Activated T-cell treated with anti-CD3 and anti-CD28 coated beads, Interleukin-2, amount 50 U/mL, for 48 hours (primary cell): ENCODE measurements at regions not wholly inside any gene's neighbourhood (a gene's known extent, or its start where the extent isn't known, plus 50 kb on each side); places are given as distances from the start of the nearest gene placed in this dataset.

Source experiments
- DNase-seq, 2 experiments: peaks; one replicate each; pipeline ENCODE4 v3.0.0-alpha.2; 2020

- no peak for DNase-seq
These were observed 392.7 kb upstream of the NFE2L3 start for GRCh38 chr7:25759286-25759685.

DNA sequence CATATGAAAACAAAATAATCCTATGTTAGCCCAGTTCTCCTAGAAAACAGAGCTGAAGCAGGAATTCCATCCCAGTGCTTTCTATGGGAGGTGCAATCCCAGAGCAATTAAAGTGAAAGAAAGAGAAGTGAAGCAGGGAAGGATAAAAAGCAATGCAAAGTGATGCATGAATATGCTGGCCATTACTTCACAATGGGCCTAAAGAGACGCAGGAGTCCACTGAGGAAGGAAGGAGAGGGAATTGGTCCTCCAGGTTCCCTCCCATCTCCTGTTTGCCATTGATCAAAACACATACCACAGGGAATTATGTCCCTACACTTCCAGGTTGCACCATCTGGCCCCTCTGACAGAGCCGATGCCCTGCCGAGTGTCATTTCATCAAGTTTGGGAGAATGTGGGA, 392.2 kb upstream of the NFE2L3 start:
- no peak for DNase-seq

- no peak for DNase-seq
These were observed 389.2 kb upstream of the NFE2L3 start for GRCh38 chr7:25762511-25763462.

DNA sequence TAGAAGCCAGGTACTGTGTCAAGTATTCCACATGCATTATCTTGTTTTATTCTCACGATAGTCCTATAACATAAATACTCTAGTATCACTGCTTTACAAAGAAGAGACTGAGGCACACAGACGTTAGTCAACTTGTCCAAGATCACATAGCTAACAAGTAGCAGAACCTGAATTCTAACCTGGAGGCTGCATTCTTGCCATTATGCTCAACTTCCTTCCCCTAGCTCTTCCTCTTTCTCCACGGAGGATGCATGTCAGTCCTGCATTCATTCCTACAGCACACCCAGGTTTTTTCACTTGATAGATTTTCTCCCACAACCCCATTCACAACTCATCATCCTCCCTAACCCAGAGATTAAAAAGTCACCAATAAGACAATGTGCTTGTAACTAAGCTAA, 388.5 kb upstream of the NFE2L3 start:
- DNase-seq = no peak

DNA sequence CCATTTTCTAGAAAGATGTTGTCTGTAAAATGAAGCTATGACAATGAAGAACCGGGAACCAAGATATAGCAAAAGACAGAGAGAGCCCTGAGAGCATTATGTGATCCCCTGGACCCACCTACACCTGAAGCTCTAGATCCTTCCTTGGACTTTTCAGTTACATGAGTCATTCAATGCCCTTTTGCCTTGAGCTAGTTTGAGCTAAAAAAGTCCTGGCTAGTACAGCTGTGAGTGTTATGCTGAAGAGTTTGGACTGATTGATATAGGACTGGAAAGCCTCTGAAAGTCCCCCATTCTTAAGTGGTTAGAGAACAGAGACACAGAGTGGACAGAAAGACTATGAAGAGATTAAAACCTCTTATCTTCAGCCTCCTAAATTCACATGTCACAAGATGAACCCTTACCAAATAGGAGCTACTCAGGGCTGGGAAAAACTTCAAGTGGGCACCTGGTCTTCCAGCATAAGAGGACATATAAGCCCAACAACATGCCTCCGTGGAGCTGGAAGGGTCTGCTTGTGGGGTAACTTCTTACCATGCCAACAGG, 386.8 kb upstream of the NFE2L3 start:
- DNase-seq = no peak

GRCh38 chr7:25770235-25770634, 381.8 kb upstream of the NFE2L3 start:
- DNase-seq = no peak

GRCh38 chr7:25770670-25771069, 381.3 kb upstream of the NFE2L3 start:
- DNase-seq = no peak

DNA sequence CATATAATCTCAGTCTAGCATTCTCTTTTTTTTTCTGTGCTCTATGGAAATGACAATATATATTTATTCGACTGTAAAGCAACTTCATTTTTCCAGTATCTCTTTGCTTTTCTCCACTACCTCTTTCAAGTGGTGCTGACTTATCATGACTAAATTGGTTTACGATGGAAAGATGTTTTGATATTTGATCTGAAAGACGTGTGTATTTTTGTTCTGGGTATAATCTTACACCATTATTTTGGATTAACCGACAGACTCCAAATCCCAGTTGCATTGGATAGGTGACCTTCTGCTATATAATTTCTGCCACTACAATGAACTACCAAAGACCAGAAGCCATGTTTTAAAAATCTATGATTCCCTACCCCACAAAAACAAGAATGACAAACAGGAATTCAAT, 380.5 kb upstream of the NFE2L3 start:
- DNase-seq = no peak

GRCh38 chr7:25772802-25773201, 379.2 kb upstream of the NFE2L3 start:
- DNase-seq = no peak

DNA sequence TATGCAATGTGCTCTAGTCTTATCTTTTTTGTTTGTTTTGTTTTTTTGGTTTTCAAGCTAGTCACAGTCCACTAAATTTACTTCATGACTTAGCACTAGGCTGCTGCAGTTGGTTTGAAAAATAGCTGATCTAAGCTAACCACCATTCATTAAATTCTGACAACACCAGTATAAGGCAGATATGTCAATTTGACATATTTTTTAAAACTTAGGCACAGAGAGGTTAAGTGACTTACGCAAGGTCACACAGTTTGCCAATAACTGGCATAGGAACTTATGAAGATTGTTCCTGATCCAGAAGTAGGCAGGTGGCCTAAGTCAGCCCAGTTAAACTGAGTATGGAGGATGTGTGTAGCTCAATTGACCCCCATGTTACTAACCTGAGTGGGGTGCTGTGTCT, 377.3 kb upstream of the NFE2L3 start:
- no peak for DNase-seq

DNA sequence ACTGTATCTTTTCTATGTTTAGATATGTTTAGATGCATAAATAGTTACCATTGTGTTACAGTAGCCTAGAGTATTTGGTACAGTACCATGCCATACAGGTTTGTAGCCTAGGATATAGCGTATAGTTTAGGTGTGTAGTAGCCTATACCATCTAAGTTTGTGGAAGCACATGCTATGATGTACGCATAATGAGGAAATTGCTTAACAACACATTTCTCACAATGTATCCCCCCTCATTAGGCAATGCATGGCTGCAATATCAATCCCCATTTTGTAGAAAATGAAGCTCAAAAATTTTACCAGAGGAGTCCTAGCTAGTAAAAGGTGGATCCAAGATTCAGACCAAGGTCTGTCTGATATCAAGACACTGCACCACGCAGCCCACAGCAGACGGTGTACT, 376.4 kb upstream of the NFE2L3 start:
- DNase-seq = no peak

- DNase-seq = no peak
These were observed 375.8 kb upstream of the NFE2L3 start for GRCh38 chr7:25775999-25776743.

DNA sequence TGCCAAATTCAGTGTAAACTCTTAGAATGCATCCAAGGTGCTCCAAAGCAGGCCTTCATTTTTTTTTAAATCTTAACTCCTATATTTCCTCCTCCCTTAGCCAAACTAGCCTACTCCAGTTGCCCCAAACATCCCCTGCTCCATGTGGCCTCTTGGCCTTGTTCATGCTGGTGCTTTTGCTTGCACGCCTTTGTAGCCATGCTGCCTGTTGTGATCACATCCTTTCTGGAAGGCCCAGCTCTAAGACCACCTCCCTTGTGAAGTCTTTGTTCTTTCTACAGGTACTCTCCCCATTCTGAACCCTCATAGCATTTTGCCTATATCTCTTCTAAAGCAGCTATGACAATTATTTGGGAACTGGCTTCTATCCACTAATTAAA, 375.3 kb upstream of the NFE2L3 start:
- no peak for DNase-seq

DNA sequence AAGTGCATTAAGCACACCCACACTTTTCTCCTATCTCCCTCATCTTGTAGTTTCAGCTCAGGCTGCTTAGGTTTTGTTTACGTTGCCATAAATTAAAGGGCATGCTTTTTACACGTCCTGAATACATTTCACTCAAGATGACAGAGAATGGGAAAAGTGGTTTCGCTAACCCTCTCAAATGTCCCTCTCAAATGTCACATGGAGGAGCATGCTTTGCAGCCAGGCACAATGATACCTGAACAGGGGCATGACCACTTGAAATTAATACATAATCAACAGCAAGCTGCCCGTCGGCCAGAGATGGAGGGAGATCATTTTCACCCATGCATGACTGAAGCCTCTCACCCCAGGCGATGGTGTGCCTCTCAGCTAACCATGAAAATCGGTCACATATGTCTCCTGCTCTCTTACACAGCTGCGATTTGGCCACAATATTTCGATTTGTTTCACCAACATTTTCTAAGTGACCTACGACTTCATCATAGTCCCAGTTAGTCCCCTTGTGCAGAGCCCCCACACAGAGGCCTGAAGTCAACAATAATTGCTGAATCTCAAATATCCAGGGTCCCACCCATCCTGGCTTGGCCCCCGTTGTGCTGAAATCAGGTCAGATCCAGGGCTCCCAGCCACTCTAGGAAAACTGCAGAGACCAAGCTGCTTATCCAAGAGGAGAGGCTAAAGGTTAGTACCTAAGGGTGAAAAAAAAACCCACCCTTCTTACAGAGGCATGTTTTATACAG, 373.9 kb upstream of the NFE2L3 start:
- no peak for DNase-seq

- DNase-seq = no peak
These were observed 372.9 kb upstream of the NFE2L3 start for GRCh38 chr7:25779002-25779546.

- no peak for DNase-seq
These were observed 371.1 kb upstream of the NFE2L3 start for GRCh38 chr7:25780904-25781303.

DNA sequence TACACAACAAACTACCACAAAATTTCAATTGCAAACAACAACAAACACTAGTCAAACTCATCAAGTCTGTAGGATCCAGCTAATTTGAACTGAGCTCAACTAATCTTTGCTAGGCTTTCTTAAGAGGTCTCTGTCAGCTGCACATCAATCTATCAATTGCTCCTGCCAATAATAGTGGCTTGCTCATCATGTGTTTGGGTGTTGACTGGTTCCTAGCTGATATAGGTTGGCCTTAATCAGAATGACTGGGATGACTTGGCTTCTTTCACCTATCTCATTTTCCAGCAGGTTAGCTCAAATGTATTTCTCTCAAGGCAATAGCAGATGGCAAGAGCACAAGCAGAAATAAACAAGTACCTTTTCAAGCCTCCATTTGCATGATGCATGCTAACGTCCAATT, 370.3 kb upstream of the NFE2L3 start:
- DNase-seq = no peak

- no peak for DNase-seq
These were observed 365.1 kb upstream of the NFE2L3 start for GRCh38 chr7:25786936-25787335.

DNA sequence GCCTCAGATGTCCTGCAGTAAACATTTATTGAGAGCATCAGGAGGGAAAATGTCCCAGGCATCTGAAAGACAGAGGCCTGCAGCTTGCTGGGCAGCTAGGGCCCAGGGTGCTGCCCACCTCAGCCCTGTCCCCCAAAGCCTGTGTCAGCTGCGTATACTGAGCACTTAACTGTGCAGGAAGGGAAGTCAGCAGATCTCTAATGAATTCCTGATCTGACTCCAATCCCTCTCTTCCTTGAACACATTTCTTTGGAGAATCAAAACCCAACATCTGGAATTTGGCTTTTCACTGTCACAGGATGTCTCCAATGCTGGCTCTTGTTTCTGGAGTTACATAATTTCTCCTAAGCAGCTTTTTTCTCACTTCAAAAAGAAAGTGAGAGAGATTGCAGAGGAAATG, 364.7 kb upstream of the NFE2L3 start:
- DNase-seq = no peak

DNA sequence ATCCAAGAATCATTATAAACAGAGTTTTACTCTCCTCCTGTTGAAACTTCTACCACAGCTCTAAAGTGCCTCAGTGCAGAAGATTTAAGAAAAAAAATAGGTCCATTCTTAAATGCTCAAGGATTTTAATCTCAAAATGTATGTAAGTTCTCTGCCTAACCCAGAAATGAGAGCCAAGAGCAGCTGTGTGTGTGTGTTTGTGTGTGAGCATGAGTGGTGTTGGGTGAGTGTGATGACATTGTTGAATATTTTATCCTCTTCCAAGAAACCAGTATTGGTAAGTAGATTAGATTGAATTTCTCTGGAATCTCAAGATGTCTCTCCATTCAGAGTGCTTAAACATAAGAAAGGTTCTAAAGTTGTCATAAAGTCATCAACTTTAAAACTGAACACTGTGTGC, 363.6 kb upstream of the NFE2L3 start:
- no peak for DNase-seq

DNA sequence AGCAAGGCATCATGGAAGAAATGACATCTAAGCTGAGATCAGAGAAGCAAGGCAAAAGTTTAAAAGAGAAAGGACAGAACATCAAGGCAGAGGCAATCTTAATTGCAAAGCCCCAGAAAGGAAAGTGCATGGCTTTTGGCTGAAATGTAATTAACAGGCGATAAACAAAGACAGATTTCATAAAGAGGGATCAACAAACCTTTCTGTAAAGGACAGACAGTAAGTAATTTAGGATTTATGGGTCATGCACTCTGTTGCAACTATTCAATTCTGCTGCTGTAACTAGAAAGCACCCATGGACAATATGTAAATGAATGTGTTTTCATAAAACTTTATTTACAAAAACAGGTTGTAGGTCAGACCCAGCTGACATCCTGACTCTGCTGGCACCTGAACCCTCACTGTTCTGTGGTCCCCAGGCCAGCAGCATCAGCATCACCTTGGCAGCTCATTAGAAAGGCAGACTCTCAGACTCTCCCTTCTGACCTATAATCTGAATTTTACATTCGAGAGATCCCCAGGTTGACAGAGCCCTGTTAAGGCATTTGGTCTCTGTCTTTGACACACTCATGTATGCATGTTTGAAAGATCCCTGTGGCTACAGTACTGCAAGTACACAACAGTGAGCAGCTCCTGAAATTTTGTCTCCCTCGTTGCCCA, 362.9 kb upstream of the NFE2L3 start:
- no peak for DNase-seq
